NCI-H2029 treated with DMSO at 0.1 percent for 48 hours (cell line): ENCODE measurements at regions not wholly inside any gene's neighbourhood (a gene's known extent, or its start where the extent isn't known, plus 50 kb on each side); places are given as distances from the start of the nearest gene placed in this dataset.

ENCODE experiments used
- DNase-seq: peaks from one replicate; lab custom pipeline; 2025; lab: John Stamatoyannopoulos, UW

DNA sequence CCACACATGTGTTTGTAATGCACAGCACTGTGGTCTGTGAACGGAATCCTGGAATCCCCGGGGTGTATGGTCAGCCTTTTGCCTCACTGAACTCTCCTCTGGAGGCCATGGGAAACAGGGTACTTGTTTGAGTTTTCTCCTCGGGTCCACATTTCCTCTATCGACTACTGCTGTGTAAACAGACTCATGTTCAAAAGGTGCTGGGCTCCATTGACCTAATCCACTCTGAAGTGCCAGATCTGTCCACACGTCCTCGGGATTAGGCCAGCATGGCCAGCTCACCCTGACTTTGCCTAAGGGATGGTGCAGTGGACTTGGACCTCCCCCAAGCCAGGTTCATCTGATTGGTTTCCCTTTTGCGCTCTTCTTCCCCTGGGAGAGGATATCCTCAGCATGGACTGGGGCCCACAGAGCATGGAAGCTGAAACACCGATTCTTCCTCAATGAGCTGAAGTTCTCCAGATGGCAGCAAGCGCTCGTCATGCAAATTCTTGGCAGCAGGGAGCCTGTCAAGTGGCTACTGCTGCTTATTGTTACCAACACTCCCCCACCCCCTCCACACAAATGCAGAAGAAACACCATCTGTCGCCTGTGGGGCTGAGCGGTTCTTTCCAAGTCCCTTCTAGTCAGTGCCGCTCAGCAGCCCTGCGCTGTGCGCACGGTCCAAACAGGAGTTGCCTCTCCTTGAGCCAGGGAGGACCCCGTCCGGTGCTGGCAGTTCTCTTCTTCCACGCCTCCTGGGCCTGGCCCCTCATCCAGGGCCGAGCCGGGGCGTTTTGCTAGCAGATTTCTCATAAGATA, 292.6 kb upstream of the MARCKS start:
- peak; percentile 91 for DNase-seq

DNA sequence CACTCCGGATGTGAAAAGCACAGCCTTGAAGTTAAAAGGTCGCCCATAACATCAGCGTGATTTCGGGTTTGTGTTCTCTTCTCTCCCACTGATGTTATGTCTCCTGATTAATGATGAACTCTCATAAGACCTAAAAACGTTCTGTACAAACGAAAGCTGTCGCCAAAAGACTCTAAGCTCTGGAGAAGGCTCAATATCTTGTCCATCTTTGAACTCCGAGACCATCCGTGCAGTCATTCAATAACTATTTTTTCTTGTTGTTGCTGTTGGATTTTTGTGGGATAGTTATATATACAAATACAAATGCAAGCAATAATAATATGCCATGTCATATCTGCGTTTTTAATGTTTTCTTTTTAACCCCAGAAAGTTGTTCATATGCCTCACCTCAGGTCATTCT, 291.8 kb upstream of the MARCKS start:
- DNase-seq: no peak

DNA sequence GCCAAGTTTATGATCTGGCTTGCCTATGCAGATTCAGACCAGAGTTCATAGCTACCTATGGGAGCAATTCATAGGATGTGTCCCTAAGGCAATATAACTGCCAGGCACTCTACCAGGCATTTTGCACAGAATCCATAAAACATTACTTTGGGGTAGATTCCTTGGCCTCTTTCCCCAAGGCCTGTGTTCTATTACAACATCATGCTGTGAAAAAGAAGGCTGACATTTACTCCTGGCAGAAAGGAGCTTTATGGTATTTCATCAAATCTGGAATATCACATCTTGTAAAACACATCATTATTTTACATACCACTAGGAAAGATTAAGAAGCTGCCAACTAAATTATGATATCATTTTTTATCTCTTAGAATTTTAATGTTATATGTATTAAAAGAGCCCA, 287.0 kb upstream of the MARCKS start:
- no peak for DNase-seq

DNA sequence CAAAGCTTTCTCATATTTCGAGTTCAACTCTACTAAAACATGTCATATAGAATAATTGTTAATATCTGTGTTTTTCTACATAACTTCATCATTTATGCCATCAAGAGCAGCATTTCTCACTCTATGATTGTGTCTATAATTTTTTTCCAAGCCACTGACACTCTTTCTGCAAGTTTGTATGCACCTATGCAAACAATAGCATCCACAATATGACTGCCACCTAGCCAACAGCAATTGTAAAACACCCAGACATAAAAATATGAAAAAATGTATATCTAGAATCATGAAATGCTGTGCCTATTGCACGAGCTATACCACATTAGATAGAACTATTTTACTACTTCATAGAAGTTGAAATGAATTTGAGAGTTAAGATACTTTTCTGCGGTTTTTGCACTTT, 286.5 kb upstream of the MARCKS start:
- no peak for DNase-seq

DNA sequence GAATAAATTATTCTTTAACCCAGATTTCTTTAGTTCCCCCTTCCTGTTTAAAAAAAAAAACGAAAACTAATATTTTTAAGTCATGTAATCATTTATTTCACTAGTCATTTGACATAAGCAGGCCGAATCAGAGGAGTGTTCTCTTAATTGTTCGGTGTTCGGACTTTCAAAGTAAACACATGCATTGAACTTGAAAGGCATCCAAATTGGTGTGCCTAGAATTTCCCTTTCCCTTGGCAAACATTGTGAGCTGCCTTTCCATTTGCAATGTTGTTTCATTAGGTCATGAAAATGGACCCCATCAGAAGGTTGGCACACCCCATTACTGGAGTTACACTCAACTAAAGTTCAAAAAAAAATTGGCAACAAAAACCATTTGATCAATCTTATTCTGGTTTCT, 283.0 kb upstream of the MARCKS start:
- DNase-seq: no peak

DNA sequence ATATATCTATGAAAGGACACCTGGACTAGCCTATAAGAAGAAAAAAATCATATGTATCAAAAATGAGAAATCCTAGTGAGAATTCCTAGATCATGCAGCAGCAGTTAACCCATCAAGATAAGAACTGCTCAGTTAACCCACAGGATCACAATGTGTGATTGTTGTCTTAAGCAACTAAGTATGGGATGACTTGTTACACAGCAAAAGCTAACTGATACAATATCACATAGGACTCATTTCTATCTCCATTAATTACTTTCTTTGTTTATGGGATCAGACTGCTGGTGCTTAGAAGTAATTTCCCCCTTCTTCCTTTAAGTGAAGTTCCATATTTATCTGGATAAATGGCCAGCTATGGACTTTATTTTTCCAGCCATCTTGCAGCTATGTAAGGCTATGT, 280.8 kb upstream of the MARCKS start:
- no peak for DNase-seq

DNA sequence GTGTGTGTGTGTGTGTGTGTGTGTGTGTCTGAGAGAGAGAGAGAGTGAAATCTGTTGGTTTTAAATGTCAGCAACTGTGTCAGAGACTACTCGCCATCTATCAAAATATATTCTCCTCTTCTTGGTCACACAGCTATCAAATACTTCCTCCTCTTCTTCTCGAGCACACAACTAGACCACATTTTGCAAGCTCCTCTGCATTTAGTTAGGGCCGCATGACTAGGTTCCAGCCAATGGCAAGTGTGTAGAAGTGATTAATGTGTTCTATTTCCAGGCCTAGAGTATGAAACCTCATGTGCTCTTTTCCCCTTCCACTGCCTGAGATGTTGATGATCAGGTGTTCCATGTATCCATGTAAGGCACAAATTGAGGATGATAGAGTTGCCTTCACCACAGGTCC, 278.5 kb upstream of the MARCKS start:
- DNase-seq: no peak

DNA sequence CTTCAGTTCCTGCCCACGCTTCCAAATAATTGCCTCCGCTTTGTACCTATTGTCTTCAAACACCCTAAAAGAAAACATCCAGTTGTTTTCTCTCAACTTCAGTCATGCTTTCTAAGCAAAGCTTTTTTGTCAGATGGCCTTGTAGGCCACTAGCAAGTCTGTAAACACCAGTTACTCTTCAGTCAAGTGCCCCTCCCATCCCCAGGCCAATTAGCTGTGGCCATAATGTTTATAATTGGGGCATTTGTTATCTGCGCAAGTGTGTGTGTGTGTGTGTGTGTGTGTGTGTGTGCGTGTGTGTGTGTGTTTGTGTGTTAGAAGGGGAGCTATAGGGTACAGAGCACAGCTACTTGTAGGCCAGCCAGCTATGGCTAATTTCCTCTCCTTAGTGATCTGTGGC, 272.4 kb upstream of the MARCKS start:
- DNase-seq: peak; percentile 29

DNA sequence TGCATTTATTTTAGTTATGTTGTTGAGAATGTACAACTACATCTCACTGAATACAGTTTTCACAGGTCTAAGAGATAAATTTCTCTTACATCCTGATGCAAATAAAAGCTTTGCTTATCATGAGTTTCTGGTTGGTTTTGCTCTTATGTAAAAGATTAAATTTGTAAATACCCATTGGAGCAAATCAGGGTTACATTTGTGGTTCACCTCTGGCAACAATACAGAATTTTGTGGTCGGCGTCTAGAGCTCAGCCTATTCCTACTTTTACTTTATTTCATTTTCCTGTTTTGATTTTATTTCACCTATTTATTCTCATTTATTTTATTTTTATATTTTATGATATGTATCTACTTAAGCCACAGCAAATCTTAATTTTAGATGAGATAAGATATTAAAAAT, 271.9 kb upstream of the MARCKS start:
- DNase-seq: no peak

DNA sequence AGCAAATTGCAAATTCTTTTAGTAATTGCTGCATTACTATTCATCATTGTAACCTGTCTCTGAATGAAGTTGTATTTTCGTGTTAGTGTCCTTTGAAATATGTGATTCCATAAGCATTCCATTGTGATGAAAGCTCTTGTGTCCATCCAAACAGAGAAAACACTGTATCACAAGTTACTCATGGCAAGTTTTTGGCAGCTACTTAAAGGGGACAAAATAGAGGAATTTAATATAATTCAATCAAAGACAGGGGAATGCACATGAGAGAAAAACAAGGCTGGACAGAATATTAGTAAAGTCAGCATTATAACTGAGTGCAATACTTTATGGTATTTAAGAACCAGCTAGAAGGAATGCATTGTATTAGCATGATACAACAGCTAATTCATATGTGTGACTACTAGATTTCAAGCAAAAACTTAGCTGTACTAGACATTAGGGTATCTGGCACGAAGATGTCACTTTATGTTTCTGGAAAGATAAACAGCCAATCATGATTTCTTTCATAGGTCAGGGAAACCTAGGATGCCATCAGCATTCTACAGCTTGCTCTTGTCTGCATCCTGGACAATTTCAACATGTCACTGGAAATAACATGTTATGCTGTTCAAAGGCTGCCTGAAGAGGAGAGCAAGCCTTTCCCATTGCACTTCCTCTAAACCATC, 270.6 kb upstream of the MARCKS start:
- no peak for DNase-seq

DNA sequence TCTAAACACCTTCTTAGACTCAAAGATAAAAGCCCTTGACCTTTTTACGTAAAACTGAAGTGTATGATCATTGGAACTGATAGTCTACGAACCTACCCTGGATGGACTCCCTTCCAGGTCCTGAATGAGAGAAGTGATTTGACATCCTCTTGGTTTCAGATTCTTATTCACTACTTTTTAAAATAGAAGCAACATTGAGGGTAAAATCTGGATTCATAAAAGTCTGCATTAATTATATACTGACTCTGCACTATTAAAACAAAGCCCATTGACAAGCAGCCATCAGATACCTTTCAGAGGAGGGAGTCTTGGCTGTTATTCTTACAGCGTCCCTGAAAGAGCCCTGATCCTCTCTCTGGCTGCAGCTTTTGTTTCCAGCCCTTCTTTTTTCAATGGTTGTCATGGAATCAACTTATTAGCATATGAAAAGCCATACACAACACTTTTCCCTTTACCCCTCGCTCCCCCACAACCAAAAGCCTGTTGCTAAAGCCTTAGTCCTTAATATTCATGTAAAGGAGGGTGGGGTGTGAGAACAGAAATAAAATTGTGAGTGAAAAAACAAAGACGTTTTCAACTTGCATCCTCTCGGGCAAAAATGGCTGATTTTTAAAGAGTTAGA, 270.0 kb upstream of the MARCKS start:
- peak; percentile 60 for DNase-seq

DNA sequence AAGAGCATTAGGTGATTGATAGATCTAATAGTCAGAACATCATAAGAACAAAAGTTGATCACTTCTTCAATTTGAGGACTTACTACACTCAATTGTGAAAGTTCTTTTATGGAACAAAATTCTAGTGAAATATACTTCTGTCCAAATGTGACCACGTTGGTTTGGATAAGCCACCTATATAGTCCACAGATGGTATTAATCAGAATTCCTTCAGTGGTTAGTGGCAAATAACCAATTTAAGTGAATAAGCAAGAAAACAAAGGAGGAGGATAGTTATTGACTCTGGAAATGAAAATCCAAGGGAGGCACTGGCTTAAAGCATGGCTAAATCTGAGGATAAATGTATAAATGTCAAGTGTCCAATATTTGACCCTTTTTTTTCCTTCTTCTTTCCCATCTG, 268.5 kb upstream of the MARCKS start:
- no peak for DNase-seq

DNA sequence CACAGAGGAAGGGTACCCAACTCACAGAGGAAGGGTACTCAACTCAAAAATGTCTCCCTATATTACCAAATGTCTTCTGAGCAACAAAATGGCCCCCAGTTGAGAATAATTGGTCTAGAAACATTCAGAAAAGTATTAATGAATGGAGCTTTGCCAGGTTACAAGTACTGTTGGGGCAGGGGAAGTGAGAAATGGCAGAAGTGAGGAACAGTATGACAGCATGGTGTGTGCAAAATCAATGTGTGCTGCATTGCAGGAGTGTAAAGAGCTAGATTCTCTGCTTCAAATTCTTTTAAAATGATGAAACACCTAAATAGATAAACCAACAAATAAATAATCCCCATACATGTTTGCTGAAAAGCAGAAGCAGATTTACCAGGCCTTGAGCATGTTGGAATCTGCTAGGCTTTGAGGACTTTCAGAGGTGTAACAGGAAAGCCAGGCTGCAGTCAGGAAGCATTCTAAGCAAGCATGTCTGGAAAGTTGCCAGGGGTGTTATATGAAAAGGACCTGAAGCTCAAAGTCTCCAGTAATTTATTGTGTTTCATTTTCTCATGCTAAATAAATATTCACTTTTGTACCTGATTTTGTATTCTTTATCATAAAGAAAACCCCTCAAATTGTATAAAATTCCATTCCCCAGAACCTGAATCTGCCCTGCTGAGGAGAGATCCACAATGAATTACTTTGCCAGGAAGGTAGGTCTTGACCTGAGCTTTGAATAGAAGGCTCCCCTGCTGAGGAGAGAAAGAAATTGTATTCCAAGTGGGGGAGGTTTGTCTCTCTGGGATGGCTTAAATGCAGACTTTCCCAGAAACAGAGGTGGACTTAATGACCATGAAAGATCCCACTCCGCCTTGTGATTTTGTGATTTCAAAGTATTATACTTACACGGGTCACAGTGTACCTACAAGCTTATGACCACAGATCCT, 265.0 kb upstream of the MARCKS start:
- DNase-seq: peak; percentile 95

DNA sequence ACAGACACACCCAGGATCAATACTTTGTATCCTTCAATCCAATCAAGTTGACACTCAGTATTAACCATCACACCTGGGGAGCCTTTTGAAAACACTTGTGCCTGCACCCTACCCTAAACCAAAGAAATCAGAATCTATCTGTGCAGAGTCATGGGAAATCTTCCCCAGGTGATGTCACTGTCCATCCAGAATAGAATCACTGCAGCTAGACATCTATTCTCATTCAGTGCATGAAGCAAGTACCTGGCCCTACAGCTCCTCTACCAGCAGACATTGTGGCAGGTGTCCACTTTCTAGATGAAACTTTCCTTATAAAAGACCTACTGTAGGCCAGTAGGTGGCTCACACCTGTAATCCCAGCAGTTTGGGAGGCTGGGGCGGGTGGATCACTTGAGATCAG, 262.4 kb upstream of the MARCKS start:
- no peak for DNase-seq

DNA sequence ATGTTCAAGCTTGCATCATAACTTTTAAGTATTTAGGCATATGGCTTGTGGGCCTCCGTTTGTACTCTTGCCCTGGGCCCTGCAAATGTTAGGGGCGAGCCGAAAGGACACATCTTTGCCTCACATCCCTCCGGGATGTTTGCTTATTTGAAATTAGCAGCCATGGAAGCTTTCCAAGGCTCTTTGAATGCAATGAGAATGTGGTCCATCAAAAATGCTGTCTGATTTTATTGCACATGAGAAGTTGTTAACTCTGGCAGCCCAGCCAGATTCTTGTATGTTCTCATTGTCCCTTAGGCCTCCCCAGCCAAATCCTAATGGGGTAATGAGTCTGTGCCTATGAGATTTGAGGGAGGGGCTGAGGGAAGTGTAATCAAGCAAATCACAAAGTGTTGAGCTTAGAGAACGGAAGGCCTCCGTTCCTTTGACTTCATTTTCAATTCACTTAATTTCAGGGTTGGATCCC, 261.2 kb upstream of the MARCKS start:
- DNase-seq: no peak

DNA sequence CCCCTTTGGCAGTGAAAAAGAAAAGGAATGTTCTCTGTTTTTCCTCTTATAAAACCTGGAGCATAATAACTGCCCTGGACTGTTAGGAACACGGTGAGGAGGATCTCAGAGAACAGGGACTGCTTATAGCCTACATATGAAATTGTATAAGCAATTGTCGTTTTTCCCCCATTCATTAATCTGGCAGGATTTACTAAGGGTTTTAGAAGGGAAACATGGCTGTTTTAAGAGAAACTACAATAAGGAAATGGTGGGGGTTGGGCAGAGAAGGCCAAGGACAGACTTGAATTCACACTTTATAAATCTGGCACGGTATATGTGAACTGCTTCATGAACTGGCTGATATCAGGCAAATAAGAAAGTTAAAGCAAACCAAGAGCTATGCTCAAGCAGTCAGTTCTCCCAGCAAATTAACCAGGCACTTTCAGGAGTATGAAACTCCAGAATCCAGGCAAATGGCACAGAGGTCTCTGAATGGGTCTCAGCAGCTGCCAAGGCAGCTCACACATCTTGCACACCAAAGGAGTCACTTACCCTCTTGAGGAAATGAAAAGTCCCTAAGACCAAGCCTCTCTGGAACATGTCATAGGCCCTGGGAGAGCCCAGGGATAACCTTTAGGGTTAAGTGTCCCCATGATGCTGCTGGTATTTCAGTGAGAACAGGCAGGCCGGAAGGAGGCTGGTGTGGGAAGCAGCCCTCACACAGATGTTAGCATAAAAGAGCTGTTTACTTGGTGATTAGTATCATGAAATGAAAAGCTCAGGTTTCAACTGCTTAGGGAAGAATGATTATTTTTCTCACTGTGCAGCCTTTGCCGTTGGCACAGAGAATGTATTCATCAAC, 260.5 kb upstream of the MARCKS start:
- peak; percentile 76 for DNase-seq

DNA sequence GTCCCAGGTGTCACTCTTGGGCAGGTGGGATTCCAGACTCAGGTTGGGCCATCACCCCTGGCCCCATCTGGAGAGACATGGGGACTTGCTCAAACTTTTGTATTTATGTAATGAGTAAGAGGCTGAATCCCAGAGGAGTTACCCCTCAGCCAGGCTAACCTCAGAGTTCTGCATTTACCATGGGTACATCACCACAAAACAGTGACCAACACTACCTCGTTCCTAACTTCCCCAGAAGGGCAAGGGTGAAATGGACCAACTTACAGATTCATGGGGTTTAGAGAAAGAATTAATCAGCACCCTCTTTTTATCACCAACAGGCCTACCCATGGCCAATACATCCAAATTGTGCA, 259.9 kb upstream of the MARCKS start:
- DNase-seq: no peak

DNA sequence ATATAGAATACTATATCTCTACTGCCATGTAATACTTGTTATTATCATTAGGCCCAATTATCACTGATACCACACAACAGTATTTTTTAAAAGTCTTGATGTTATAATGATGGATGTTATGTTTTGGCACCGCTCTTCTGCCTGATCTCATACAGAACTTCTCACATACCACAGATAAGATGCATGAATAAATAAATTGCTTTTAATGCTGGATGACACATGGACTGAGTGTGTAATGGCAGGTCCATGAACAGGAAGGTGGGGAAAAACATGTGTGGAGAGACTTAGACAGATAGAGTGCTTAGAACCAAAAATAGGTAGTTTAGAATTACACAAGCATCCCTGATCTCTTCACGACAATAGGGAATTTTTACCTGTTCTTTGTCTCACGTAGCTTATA, 258.4 kb upstream of the MARCKS start:
- no peak for DNase-seq

DNA sequence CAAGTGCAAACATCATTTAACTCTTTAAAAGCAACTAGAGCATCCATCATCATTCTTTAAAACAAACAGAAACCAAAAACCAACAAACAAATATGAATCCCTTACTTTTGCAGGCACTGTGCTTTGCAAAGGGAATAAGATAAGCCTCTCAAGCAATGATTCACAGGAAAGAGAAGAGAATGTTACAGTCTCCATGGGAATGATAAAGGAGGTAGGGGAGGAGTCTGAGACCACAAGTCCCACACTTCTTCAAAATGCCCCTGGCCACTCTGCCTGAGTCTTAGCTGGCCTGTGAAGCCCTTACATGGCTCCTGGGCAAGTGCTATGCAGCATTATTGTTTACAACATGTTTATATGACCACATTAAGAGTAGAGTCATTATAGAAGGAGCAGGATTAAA, 257.7 kb upstream of the MARCKS start:
- peak; percentile 21 for DNase-seq

DNA sequence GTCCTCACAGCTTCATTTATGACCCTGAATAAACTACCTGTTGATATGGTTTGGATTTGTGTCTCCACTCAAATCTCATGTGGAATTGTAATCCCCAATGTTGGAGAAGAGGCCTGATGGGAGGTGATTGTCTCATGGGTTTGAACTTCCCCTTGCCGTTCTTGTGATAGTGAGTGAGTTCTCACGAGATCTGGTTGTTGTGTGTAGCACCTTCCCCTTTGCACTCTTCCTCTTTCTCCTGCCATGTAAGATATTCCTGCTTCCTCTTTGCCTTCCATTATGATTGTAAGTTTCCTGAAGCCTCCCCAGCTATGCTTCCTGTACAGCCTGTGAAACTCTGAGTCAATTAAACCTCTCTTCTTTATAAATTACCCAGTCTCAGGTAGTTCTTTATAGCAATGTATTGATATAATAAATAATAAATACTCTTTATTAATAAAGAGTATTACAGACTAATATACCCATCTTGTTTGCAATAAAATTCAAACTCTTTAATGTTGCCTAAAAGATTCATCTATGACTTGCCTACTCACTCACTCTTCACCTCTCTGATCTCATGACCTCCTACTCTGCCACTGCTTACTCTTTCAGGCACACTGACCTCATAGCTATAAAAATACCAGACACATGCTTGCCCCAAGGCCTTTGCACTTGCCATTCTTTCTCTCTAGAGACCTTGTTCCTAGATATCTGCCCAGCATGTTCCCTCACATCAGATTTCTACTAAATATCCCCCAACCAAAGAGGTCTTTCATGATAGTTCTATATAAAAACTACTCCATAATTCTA, 256.4 kb upstream of the MARCKS start:
- no peak for DNase-seq
